Ectodermal cell (in vitro differentiated cells): ENCODE measurements at regions not wholly inside any gene's neighbourhood (a gene's known extent, or its start where the extent isn't known, plus 50 kb on each side); places are given as distances from the start of the nearest gene placed in this dataset.

Source experiments
- H3K27ac ChIP-seq: 2 replicates; pipeline ENCODE4 v1.7.0; 2013; ENCODE audit warnings: mild to moderate bottlenecking, low read depth, low read length; ENCODE audit not compliant: insufficient read depth, poor library complexity, severe bottlenecking
- H3K27me3 ChIP-seq: 2 replicates; pipeline ENCODE4 v1.7.0; 2013; ENCODE audit warnings: mild to moderate bottlenecking, low read length; ENCODE audit not compliant: insufficient read depth, control insufficient read depth, poor library complexity, severe bottlenecking
- H3K36me3 ChIP-seq: one replicate; pipeline ENCODE4 v1.7.0; 2013; ENCODE audit warnings: low read length; ENCODE audit not compliant: control insufficient read depth, insufficient read depth
- H3K4me1 ChIP-seq: one replicate; pipeline ENCODE4 v1.7.0; 2013; ENCODE audit warnings: low read length; ENCODE audit not compliant: control insufficient read depth, insufficient read depth
- H3K4me3 ChIP-seq: 2 replicates; pipeline ENCODE4 v1.7.0; 2013; ENCODE audit warnings: low read depth, low read length, control low read depth; ENCODE audit not compliant: insufficient read depth
- H3K9me3 ChIP-seq: 2 replicates; pipeline ENCODE4 v1.7.0; 2013; ENCODE audit warnings: mild to moderate bottlenecking, low read length, moderate library complexity; ENCODE audit not compliant: control insufficient read depth
- WGBS, 2 experiments: methylation state at CpG; one replicate each; pipeline ENCODE4 v1.1.7; 2013; ENCODE audit warnings: missing lambda C conversion rate in 2 of 2; 5-methylcytosine and 5-hydroxymethylcytosine counted together

- Histone ChIP-seq H3K4me1 (no peaks in the 10 kb centered on the region), H3K4me3 (no peak overlapping the region), H3K27me3 (peaks cover 25% of the 10 kb centered on the region), H3K9me3 (no peaks in the 10 kb centered on the region), H3K27ac (no peak overlapping the region), H3K36me3 (no peaks in the 10 kb centered on the region)
- WGBS, 2 experiments = 62 to 65% methylated on average over 3 to 4 of the region's 4 CpGs
Observed at GRCh38 chr18:21928925-21929324, 188.3 kb downstream of the MIB1 start.

GRCh38 chr18:21930177-21930576 lies 189.6 kb downstream of the MIB1 start:
- Histone ChIP-seq H3K36me3 (no peaks in the 10 kb centered on the region), H3K9me3 (no peaks in the 10 kb centered on the region), H3K27ac (no peak overlapping the region), H3K4me1 (no peaks in the 10 kb centered on the region), H3K4me3 (no peak overlapping the region), H3K27me3 (peaks cover 37% of the 10 kb centered on the region)
- WGBS, 2 experiments = 91 to 96% methylated on average over 6 of the region's 6 CpGs

- Histone ChIP-seq H3K27ac (no peak overlapping the region), H3K36me3 (no peaks in the 10 kb centered on the region), H3K4me1 (no peaks in the 10 kb centered on the region), H3K9me3 (no peaks in the 10 kb centered on the region), H3K4me3 (no peak overlapping the region), H3K27me3 (peaks cover 54% of the 10 kb centered on the region)
- WGBS, 2 experiments = 36 to 39% methylated on average over 10 of the region's 10 CpGs
Observed at GRCh38 chr18:21933931-21934765, 193.6 kb downstream of the MIB1 start.

GRCh38 chr18:21934766-21935015 lies 194.1 kb downstream of the MIB1 start:
- H3K27me3 ChIP-seq = peaks cover 54% of the 10 kb centered on the region
- no peaks in the 10 kb centered on the region for H3K9me3 ChIP-seq
- no peaks in the 10 kb centered on the region for H3K4me1 ChIP-seq
- no peak overlapping the region for H3K27ac ChIP-seq
- WGBS, 2 experiments = 73 to 80% methylated on average over 4 of the region's 4 CpGs
- H3K4me3 ChIP-seq = no peak overlapping the region
- H3K36me3 ChIP-seq = no peaks in the 10 kb centered on the region

DNA sequence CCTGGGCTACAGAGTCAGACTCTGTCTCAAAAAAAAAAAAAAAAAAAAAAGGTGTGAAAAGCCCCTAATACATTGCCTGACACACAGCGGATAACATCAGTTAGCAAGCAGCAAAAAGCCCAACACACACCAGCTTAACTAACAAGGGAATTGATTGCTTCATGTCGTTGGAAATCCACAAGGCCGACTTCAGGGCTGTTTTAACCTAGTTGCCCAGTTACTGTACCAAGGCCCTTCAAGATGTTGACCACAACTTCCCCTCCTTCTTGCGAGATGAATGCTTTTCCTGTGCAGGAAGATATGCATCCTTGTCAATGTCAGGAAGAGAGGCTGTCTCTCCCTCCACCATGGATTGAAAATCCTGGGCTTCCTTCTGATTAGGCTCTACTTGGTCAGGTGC lies 202.9 kb downstream of the MIB1 start:
- H3K36me3 ChIP-seq = no peaks in the 10 kb centered on the region
- H3K9me3 ChIP-seq = no peaks in the 10 kb centered on the region
- no peak overlapping the region for H3K4me3 ChIP-seq
- no peaks in the 10 kb centered on the region for H3K27me3 ChIP-seq
- H3K27ac ChIP-seq = no peak overlapping the region
- no peaks in the 10 kb centered on the region for H3K4me1 ChIP-seq
- WGBS, 2 experiments = 94 to 95% methylated on average over 4 of the region's 4 CpGs

DNA sequence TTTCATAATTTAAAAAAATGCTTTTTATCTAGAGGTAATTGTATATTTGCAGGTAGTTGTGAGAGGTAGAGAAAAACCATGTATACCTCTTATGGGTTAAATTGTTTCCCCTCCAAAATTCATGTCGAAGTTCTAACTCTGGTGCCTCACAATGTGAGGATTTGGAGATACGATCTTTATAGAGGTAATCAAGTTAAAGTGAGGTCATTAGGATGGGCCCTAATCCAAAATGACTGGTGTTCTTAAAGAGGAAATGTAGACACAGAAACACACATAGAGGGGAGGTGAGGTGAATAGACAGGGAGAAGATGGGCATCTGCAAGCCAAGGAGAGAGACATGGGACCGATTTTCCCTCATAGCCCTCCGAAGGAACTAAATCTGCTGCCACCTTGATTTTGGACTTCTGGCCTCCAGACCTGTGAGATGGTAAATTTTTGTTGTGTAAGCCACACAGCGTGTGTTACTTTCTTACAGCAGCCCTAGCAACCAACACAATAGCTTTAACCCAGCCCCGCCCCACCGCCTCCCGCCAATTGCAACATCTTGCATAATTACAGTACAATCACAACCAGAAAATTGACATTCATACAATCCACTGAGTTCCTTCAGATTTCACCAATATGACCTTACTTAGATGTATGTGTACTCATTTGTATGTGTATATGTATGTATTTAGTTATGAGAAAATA lies 208.9 kb downstream of the MIB1 start:
- H3K9me3 ChIP-seq = no peaks in the 10 kb centered on the region
- H3K4me1 ChIP-seq = no peaks in the 10 kb centered on the region
- 87 to 95% methylated on average over 8 of the region's 8 CpGs for WGBS, 2 experiments
- H3K27me3 ChIP-seq = no peaks in the 10 kb centered on the region
- H3K36me3 ChIP-seq = no peaks in the 10 kb centered on the region
- H3K4me3 ChIP-seq = no peak overlapping the region
- H3K27ac ChIP-seq = no peak overlapping the region

GRCh38 chr18:21955757-21956652 lies 213.4 kb upstream of the GATA6 start:
- H3K9me3 ChIP-seq = no peaks in the 10 kb centered on the region
- no peaks in the 10 kb centered on the region for H3K27me3 ChIP-seq
- WGBS, 2 experiments = 49% methylated on average over 8 of the region's 8 CpGs
- no peak overlapping the region for H3K27ac ChIP-seq
- H3K36me3 ChIP-seq = no peaks in the 10 kb centered on the region
- H3K4me1 ChIP-seq = no peaks in the 10 kb centered on the region
- H3K4me3 ChIP-seq = no peak overlapping the region

DNA sequence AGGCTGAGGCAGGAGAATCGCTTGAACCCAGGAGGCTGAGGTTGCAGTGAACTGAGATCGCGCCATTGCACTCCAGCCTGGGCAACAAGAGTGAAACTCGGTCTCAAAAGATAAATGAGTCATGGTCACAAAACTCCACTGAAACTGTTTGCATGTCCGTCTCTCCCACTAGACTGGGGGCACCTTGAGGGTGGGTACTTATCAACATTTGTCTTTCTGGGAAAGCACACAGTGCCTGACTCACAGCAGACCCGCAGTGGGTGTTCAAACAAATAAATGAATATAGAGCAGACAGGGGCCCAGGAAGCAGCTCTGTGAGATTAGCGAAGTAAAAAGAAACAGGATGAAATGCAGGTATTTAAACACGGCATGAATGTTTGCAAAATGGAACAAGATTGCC lies 211.1 kb upstream of the GATA6 start:
- no peaks in the 10 kb centered on the region for H3K9me3 ChIP-seq
- H3K27ac ChIP-seq = no peak overlapping the region
- H3K36me3 ChIP-seq = no peaks in the 10 kb centered on the region
- no peaks in the 10 kb centered on the region for H3K4me1 ChIP-seq
- WGBS, 2 experiments = 92 to 93% methylated on average over 8 of the region's 8 CpGs
- H3K27me3 ChIP-seq = no peaks in the 10 kb centered on the region
- no peak overlapping the region for H3K4me3 ChIP-seq

GRCh38 chr18:21958707-21959450 lies 210.5 kb upstream of the GATA6 start:
- Histone ChIP-seq H3K27ac (no peak overlapping the region), H3K27me3 (no peaks in the 10 kb centered on the region), H3K36me3 (no peaks in the 10 kb centered on the region), H3K4me1 (no peaks in the 10 kb centered on the region), H3K9me3 (no peaks in the 10 kb centered on the region), H3K4me3 (no peak overlapping the region)
- WGBS, 2 experiments = 94 to 97% methylated on average over 5 of the region's 5 CpGs
